SU-DHL-6 (cell line): ENCODE measurements at regions not wholly inside any gene's neighbourhood (a gene's known extent, or its start where the extent isn't known, plus 50 kb on each side); places are given as distances from the start of the nearest gene placed in this dataset.

ENCODE experiments used
- H2AFZ ChIP-seq: fragments of 200-600 bp; sonication (generic); 2 replicates; pipeline ENCODE4 v1.6.1; 2014; ENCODE audit warnings: low read depth, mild to moderate bottlenecking, moderate library complexity, mixed read lengths, antibody characterized with exemption, low read length; ENCODE audit not compliant: severe bottlenecking
- H3F3A ChIP-seq: fragments of 200-600 bp; shearing (Covaris generic); 2 replicates; pipeline ENCODE4 v1.6.0; 2016; ENCODE audit warnings: antibody characterized with exemption, mild to moderate bottlenecking; ENCODE audit not compliant: insufficient read depth
- H3K27ac ChIP-seq: fragments of 200-600 bp; sonication (generic); 2 replicates; pipeline ENCODE4 v1.5.1; 2016; ENCODE audit warnings: low read depth, mild to moderate bottlenecking, low read length, moderate library complexity, mixed read lengths
- H3K27me3 ChIP-seq: fragments of 200-600 bp; sonication (generic), shearing (Covaris generic); 2 replicates; pipeline ENCODE4 v1.6.0; 2014; ENCODE audit warnings: mild to moderate bottlenecking, low read length
- H3K36me3 ChIP-seq: fragments of 200-600 bp; sonication (generic); 2 replicates; pipeline ENCODE4 v1.6.1; 2014; ENCODE audit warnings: mild to moderate bottlenecking, low read length, mixed read lengths
- H3K4me2 ChIP-seq: fragments of 300-600, 200-600 bp; shearing (Covaris generic), sonication (generic); 2 replicates; pipeline ENCODE4 v1.6.0; 2014; ENCODE audit warnings: low read length, low read depth, mild to moderate bottlenecking; ENCODE audit not compliant: poor library complexity, severe bottlenecking
- H3K4me3 ChIP-seq: fragments of 200-600 bp; sonication (generic); 2 replicates; pipeline ENCODE4 v1.5.1; 2014; ENCODE audit warnings: antibody characterized with exemption, low read length, mild to moderate bottlenecking, mixed read lengths; ENCODE audit not compliant: insufficient read depth, poor library complexity, severe bottlenecking
- H3K79me2 ChIP-seq: fragments of 200-600 bp; sonication (generic); 2 replicates; pipeline ENCODE4 v1.6.1; 2014; ENCODE audit warnings: mild to moderate bottlenecking, low read length, moderate library complexity; ENCODE audit not compliant: insufficient read depth
- H3K9ac ChIP-seq: fragments of 200-600 bp; sonication (generic); 2 replicates; pipeline ENCODE4 v1.7.0; 2014; ENCODE audit warnings: mild to moderate bottlenecking, low read length
- H3K9me2 ChIP-seq: fragments of 200-600 bp; sonication (generic); replicated peaks from 2 replicates; pipeline ENCODE4 v1.6.1; 2014; ENCODE audit warnings: low read length; ENCODE audit not compliant: insufficient read depth
- H3K9me3 ChIP-seq: fragments of 200-600 bp; sonication (generic); 2 replicates; pipeline ENCODE4 v1.6.1; 2014; ENCODE audit warnings: low read length, mixed read lengths; ENCODE audit not compliant: insufficient read depth
- H4K20me1 ChIP-seq: fragments of 200-600 bp; sonication (generic); 2 replicates; pipeline ENCODE4 v1.6.1; 2014; ENCODE audit warnings: low read depth, mild to moderate bottlenecking, antibody characterized with exemption, low read length, moderate library complexity, mixed read lengths
- CTCF ChIP-seq: fragments of 200-600 bp; sonication (generic); IDR thresholded peaks from one replicate; pipeline ENCODE4 v1.5.1; 2017; ENCODE audit warnings: antibody characterized with exemption, mild to moderate bottlenecking, low read length, moderate library complexity; ENCODE audit not compliant: insufficient read depth, poor library complexity, severe bottlenecking
- EZH2phosphoT487 ChIP-seq: fragments of 200-600 bp; sonication (generic), shearing (Covaris generic); conservative IDR thresholded peaks from 2 replicates; pipeline ENCODE4 v1.6.1; 2018; ENCODE audit warnings: mild to moderate bottlenecking, antibody characterized with exemption, low read length, moderate library complexity, mixed read lengths

DNA sequence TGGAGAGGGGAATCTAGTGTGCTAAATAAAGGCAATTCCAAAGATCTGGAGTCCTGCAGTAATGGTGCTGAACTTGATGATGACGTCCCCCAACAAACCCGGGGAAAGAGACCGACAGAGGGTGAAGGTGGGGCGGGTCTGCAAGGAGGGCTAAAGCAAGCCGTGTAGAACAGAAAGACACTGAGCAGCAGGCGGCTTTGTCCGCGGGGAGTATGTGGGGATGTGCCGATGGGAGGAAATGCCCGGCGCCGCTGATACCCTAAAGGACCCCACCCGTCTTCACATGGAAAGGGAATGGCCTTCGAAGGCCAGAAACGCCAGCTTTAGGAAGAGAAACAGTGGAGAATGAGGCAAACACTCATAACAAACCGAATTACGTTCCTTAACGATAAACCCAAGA lies 528.9 kb downstream of the ZNF674 start:
- Histone ChIP-seq H3K4me2 (no peak overlapping the region), H3F3A (no peaks in the 10 kb centered on the region), H3K27ac (no peak overlapping the region), H3K9me2 (no peaks in the 10 kb centered on the region), H3K36me3 (no peaks in the 10 kb centered on the region), H3K4me3 (no peak overlapping the region), H3K9me3 (no peaks in the 10 kb centered on the region), H2AFZ (no peak overlapping the region), H3K9ac (no peak overlapping the region), H3K27me3 (no peaks in the 10 kb centered on the region), H4K20me1 (no peaks in the 10 kb centered on the region), H3K79me2 (no peaks in the 10 kb centered on the region)
- no peak for TF ChIP-seq EZH2phosphoT487
- TF ChIP-seq CTCF: no peak

- H2AFZ ChIP-seq: no peak overlapping the region
- no peak overlapping the region for H3K4me3 ChIP-seq
- no peak for TF ChIP-seq EZH2phosphoT487
- TF ChIP-seq CTCF: no peak
- H3K36me3 ChIP-seq: no peaks in the 10 kb centered on the region
- H3K4me2 ChIP-seq: no peak overlapping the region
- no peaks in the 10 kb centered on the region for H3K27me3 ChIP-seq
- no peaks in the 10 kb centered on the region for H3K9me3 ChIP-seq
- H3K79me2 ChIP-seq: no peaks in the 10 kb centered on the region
- H3K9ac ChIP-seq: no peak overlapping the region
- no peaks in the 10 kb centered on the region for H3K9me2 ChIP-seq
- no peaks in the 10 kb centered on the region for H4K20me1 ChIP-seq
- H3K27ac ChIP-seq: no peak overlapping the region
- H3F3A ChIP-seq: no peaks in the 10 kb centered on the region
Measured at GRCh38 chrX:46015653-46016052, 529.6 kb downstream of the ZNF674 start.

DNA sequence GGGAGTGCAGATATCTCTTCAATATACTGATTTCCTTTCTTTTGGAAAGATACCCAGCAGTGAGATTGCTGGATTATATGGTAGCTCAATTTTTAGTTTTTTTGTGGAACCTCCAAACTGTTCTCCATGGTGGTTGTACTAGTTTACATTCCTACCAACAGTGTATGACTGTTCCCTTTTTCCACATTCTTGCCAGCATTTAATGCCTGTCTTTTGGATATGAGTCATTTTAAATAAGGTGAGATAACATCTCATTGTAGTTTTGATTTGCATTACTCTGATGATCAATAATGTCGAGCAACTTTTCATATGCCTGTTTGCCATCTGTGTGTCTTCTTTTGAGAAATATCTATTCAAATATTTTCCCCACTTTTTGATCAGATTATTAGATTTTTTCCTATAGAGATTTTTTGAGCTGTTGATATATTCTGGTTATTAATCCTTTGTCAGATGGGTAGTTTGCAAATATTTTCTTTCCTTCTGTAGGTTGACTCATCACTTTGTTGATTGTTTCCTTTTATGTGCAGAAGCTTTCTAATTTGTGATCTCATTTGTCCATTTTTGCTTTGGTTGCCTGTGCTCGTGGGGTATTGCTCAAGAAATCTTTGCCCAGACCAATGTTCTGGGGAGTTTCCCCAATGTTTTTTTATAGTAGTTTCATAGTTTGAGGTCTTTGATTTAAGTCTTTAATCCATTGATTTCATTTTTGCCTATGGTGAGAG lies 552.7 kb downstream of the ZNF674 start:
- H3K27me3 ChIP-seq: no peaks in the 10 kb centered on the region
- no peak overlapping the region for H3K4me3 ChIP-seq
- no peaks in the 10 kb centered on the region for H3K36me3 ChIP-seq
- no peaks in the 10 kb centered on the region for H3K9me2 ChIP-seq
- no peak overlapping the region for H3K9ac ChIP-seq
- no peaks in the 10 kb centered on the region for H3K9me3 ChIP-seq
- H3K27ac ChIP-seq: no peak overlapping the region
- no peaks in the 10 kb centered on the region for H3K79me2 ChIP-seq
- no peak for TF ChIP-seq CTCF
- TF ChIP-seq EZH2phosphoT487: no peak
- no peaks in the 10 kb centered on the region for H3F3A ChIP-seq
- H3K4me2 ChIP-seq: no peak overlapping the region
- H2AFZ ChIP-seq: no peak overlapping the region
- H4K20me1 ChIP-seq: no peaks in the 10 kb centered on the region
